ENCODE measurements at regions not wholly inside any gene's neighbourhood (a gene's known extent, or its start where the extent isn't known, plus 50 kb on each side); places are given as distances from the start of the nearest gene placed in this dataset.

DNA sequence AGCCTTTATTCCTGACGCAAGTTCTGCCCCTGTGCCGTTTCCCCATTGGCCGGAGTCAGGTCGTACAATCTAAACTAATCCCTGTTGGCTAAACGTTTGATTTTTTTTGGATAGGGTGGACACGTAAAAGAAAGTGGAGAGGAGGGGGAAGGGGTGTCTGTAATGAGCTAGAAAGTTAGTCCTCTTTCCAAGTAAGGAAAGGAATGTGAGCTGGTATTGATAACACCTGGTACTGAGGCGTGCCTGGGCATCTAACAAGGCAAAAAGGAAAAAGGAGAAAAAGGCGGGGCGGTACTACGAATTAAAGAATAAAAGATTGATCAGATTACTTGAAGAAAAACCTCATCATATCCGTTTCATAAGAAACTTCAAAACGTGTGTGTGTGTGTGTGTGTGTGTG, 665.2 kb downstream of the ANXA1 start:
- DNase-seq (ENCODE audit: low read depth) = no peak
- TF ChIP-seq, protein P1, sequence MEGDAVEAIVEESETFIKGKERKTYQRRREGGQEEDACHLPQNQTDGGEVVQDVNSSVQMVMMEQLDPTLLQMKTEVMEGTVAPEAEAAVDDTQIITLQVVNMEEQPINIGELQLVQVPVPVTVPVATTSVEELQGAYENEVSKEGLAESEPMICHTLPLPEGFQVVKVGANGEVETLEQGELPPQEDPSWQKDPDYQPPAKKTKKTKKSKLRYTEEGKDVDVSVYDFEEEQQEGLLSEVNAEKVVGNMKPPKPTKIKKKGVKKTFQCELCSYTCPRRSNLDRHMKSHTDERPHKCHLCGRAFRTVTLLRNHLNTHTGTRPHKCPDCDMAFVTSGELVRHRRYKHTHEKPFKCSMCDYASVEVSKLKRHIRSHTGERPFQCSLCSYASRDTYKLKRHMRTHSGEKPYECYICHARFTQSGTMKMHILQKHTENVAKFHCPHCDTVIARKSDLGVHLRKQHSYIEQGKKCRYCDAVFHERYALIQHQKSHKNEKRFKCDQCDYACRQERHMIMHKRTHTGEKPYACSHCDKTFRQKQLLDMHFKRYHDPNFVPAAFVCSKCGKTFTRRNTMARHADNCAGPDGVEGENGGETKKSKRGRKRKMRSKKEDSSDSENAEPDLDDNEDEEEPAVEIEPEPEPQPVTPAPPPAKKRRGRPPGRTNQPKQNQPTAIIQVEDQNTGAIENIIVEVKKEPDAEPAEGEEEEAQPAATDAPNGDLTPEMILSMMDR (conservative IDR thresholded peaks at IDR 0.05; ENCODE audit: low read depth, low read length) = no peak
- H3K4me3 ChIP-seq (ENCODE audit: low read depth, low read length) = no peak overlapping the region

DNA sequence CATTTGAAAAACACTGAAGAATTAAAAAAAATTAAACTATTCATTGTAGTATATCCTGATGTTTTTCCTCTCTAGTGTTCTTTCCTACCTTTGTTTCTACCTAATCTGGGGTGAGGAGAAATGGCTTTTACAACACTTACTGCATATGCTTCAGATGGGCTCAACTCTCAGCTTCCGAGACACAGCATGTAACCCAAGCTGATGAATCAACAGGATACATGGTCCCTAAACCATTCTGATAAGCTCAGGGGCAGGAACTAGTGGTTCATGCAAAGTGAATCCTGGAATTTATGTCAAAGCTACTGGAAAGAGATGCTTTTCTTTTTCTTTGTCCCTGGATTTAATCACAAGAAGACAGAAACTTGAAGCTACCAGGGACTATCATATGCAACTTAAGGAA, 672.5 kb upstream of the RORB start:
- H3K4me3 ChIP-seq (ENCODE audit: low read depth, low read length) = no peak overlapping the region
- no peak for DNase-seq (ENCODE audit: low read depth)
- TF ChIP-seq, protein P1 (conservative IDR thresholded peaks at IDR 0.05; ENCODE audit: low read depth, low read length) = no peak

DNA sequence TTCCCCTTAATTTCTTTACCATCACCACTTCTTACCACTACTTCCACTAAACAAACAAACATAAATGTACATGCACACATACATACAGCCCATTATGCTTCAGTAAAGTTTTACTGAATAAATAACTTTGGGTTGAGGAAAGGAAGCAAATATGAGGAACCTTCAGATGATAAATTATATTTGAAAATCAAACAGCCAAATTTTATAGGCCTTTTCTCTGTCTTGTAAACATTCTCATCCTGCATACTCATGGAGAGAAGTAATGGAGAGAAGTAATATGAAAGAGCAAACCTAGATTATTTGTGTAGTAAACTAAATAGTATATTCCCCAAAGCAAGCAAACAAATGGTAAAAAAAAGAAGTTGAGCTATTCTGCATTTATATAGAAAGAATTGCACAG, 658.3 kb upstream of the RORB start:
- no peak for DNase-seq (ENCODE audit: low read depth)

DNA sequence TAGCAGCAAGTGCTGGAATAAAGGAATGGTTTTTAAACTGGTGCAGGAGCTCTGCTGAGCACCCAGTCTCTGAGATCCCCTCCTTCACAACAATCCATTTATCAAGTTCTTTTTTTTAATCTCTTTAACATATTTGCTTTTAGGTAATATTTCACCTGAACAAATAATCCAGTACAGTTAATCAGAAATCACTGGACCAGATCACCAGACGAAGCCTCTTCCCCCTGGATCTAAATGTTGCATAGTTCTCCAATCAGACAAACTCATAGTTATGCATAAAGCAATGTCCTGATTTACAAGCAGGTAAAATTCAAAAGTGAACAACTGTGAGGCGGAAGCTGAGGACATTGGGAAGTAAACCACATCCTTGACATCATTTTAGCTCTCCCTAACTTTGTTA, 657.7 kb upstream of the RORB start:
- H3K4me3 ChIP-seq (ENCODE audit: low read depth, low read length) = no peak overlapping the region
- TF ChIP-seq, protein P1 (conservative IDR thresholded peaks at IDR 0.05; ENCODE audit: low read depth, low read length) = no peak
- no peak for DNase-seq (ENCODE audit: low read depth)

More for the DNA sequence above, 658.3 kb upstream of the RORB start:
- H3K4me3 ChIP-seq (ENCODE audit: low read depth, low read length) = no peak overlapping the region
- TF ChIP-seq, protein P1 (conservative IDR thresholded peaks at IDR 0.05; ENCODE audit: low read depth, low read length) = no peak

DNA sequence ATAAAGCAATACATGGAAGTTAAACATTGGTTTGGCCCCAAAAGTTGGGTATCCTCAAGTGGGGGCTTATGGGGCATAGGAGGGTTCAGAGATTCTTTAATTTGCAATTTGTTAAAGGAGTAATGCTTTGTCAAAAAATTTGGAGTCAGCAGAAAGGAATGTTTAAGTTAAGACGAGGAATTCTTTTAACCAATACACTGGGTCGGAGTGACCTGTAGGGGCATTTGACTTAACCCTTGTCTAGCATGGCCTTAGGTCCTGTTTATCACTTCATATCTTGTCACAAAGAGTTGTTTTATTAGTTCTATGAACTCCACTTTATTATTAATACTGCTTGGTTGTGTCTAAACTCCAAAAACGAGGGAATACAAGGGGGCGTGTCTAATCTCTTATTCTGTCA, 656.1 kb upstream of the RORB start:
- no peak for DNase-seq (ENCODE audit: low read depth)

DNA sequence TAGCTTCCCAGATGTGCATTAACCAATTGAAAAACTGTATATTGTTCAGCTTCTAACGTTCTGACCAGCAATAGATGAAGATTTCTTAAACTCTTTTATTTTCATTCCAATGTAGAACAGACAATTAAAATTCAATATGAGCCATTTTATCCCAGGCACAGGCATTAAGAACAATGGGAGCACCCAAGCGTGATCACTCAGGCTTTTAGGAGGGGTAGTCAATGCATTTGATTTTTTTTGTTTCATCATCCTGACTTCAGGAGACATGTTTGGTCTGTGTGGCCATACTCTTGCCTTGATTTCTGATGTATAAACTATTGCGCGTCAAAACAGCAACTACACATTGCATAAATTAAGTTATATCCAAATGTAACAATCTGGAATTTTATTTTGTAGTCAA, 653.0 kb upstream of the RORB start:
- DNase-seq (ENCODE audit: low read depth) = no peak
- H3K4me3 ChIP-seq (ENCODE audit: low read depth, low read length) = no peak overlapping the region
- TF ChIP-seq, protein P1 (conservative IDR thresholded peaks at IDR 0.05; ENCODE audit: low read depth, low read length) = no peak

More for the DNA sequence above, 656.1 kb upstream of the RORB start:
- H3K4me3 ChIP-seq (ENCODE audit: low read depth, low read length) = no peak overlapping the region
- TF ChIP-seq, protein P1 (conservative IDR thresholded peaks at IDR 0.05; ENCODE audit: low read depth, low read length) = no peak

DNA sequence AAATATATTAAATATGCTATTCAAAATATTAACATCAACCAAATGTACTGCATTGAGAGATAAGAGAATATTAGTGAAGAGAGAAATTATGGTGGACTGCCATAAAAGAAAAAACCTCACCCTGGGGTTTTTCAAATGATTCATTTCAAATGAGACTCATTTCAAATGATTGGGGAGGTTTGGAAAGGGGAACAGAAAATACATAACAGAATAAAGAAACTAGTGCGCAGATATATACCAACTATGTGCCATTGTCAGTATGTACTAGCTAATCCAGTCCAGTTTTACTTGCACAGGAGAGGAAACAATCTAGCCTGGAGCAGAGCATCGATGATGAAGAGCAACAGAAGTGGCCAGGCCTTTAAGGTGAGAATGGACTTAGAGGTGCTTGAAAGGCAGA, 651.6 kb upstream of the RORB start:
- TF ChIP-seq, protein P1 (conservative IDR thresholded peaks at IDR 0.05; ENCODE audit: low read depth, low read length) = no peak
- no peak for DNase-seq (ENCODE audit: low read depth)
- no peak overlapping the region for H3K4me3 ChIP-seq (ENCODE audit: low read depth, low read length)
